IPS-NIHi11 (cell line): ENCODE measurements at regions not wholly inside any gene's neighbourhood (a gene's known extent, or its start where the extent isn't known, plus 50 kb on each side); places are given as distances from the start of the nearest gene placed in this dataset.

Source experiments
- DNase-seq: peaks from one replicate; pipeline ENCODE4 v3.0.0; 2012; ENCODE audit warnings: mixed read lengths, low spot score

DNA sequence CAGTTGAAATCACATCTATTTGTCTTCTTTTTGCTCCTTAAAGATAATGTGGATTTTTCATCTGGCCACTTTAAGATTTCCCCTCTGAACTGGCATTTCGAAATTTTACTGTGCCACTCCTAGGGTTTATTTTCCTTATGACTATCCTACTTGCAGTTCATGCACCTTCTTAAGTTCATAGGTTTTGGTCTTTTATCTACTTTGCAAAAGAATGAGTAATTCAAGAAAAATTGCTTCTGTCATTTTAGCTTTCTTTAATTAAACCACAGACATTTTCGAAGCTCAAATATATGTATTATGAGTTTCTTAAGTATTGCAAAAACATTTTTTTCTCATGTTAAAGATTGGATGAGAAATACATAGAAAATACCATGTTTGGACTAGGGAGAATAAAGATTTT, 1244.8 kb upstream of the TMPRSS15 start:
- no peak for DNase-seq

DNA sequence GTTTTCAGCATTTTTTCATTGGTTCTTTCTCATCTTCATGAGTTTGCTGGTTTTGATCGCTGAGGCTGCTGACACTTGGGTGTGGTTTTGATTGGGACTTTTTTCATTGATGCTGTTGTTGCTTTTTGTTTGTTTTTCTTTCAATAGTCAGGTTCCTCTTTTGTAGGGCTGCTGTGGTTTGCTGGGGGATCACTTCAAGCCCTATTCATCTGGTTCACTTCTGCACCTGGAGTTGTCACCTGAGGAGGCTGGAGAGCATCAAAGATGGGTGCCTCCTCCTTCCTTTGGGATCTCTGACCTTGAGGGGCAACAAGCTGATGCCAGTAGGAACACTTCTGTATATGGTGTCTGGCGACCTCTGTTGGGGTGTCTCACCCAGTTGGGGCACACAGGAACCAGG, 1279.9 kb upstream of the TMPRSS15 start:
- DNase-seq: no peak

DNA sequence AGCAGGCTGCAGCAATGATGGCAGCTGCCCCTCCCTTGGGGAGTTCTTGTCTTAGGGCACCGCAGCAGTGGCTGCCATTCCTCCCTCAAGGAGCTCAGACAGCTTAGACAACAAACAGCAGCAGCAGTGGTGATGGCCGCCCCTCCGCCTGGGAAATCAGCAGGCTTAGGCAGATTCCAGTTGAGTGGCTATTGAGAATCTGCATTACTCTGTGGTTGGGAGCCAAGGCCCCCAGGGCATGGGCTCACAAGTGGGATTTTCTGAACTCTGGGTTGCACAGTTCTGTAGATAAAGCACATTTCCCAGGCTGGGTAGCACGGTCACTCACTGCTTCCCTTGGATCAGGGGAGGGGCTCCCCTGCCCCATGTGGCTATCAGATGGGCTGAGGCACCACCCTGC, 1280.7 kb upstream of the TMPRSS15 start:
- no peak for DNase-seq

DNA sequence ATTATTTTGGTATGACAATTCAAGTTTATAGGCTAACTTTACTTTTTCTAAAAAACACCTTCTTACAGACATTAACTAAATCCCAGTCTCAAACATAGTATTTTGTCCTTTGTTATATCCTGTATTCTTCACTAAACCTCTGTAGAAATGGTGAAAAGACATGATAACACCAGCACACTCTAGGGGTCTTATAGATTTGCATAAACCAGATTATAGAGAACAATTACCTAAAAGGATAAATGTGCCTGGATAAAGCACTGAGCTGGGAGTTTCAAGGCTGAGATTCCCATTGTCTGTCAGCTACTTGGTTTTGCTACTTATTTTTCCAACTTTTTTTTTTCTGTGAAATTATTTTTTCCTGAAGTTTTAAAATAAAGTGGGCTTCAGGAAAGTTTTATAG, 1288.6 kb upstream of the TMPRSS15 start:
- DNase-seq: no peak

DNA sequence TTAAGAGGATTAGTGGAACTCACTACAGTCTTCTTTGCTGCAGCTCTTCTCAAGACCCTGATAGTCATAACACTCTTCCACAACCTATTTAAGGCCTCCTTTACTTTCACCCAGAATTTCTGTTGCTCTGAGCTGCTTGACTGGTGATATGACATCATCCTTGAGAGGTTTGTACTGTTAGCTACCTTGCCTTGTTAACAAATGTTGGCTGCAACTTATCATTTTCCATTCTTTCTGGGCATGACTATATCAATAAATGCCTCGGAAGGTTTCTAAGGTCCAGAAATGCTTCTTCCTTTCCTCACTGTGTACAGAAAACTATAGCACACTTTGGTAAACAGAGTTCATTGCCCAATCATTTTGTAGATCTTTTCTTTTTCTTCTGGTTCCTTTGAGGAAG, 1292.2 kb upstream of the TMPRSS15 start:
- no peak for DNase-seq

DNA sequence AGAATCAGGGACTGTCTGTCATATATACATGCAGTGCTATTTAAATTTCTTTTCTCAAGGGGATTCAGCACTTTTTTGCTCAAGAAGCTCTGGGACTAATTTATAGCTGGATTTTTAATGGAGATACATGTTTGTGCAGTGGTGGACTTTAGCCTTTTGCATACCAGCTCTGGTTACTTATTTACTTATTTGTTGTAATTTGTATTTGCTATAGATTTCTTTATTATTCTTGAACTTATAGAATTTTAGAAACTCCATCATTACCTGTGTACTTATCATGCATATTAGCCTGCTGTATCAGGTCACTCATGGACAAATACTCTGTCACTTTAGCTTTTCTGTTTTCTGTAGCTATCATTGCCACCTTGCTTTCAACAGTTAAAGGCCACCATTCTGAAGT, 1296.9 kb upstream of the TMPRSS15 start:
- DNase-seq: no peak

DNA sequence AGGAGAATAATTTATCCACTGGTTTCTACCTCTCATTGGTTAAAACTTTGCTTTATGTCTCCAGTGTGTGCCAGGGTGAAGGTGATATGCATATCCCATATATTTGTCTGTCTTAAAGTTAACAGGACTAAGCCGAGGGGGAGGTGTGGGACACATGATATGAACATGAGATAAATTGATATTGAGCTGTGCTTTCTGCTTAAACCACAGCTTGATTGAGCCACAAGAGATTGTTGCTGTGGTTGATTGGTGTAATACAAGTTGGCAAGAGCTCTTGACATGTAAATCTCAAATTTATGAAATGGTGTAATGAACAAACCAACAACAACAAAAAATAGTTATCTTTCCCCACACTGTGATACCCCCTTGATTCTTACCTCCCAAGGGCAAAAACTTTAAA, 1295.5 kb upstream of the NCAM2 start:
- DNase-seq: no peak

DNA sequence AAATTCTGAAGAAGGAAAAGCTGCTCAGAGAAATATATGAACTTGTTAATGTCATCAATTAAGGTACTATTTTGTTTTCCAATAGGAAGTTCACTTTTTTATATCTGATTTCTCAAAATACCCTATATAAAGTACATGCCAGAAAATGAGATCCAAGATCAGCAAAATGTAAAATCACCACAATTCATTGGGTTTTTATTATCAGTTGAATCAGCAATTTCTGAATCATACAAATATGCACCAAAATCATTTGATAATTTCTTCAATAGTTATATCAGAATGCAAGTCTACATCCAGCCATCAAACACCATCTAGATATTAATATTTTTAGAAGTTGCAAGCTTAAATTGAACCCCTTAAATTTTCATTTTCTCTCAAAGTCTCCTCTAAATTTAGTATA, 1293.4 kb upstream of the NCAM2 start:
- no peak for DNase-seq

DNA sequence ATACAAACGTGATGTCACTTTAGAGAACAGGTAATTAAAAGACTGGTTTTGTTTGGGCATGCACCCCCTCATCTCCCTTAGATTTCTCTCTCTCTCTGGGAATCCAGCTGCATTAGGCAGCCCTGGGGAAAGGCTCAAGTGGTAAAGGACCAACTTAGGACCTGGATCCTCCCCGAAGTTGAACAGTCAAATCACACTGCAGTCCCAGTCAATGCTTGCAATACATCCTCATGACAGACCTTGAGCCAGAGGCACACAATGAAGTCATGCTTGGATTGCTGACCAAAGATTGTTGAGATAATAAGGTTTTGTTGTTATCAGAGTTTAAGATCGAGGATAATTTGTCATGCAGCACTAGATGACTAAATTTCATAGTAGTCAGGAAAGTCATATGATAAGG, 1285.8 kb upstream of the NCAM2 start:
- no peak for DNase-seq

DNA sequence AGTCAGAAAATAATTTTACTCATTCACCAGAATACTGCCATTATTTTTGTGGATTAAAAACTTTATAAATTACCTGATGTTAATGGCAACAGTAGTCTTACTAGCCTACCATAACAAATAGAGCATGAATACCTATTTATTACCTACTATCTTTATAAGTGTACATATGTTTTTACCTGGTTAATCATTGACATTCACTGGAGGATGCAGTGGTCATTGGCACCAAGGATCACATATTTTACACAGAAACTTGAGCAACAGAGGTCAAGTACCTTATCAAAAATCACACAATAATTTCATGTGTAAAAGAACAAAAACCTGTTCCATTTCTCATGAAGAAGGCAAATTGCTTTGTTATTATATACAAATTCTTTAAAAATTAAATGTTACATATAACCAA, 1284.9 kb upstream of the NCAM2 start:
- DNase-seq: no peak

DNA sequence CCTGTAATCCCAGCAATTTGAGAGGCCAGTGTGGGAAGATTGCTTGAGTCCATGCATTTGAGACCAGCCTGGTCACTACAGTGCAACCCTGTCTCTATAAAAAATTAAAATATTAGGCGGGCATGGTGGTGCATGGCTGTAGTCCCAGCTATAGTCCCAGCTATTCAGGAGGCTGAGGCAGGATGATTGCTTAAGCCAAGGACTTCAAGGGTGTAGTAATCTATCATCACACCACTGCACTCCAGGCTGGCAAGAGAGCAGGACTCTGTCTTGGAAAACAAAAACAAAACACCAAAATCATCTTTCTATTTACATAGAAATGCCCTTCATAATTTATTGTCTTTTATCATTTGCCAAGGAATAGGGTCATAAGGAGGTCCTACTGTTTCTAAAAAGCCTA, 1274.1 kb upstream of the NCAM2 start:
- DNase-seq: no peak

DNA sequence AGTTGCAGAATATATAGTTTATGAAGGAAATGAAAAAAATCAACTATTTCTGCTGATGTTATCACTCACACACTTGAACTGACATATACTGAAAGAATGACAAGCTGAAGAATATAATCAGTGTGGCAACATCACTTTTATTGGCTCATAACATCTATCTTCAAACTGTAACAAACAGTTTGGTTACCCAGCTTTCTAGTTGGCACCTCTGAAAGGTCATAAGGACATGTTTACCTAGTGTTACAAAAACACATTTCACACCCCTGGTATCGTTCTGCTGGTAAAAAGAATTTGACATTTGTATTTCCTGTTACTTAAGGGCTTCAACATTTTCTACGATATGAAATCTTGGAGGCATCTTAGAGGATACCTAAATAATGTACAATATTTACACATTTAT, 1267.0 kb upstream of the NCAM2 start:
- DNase-seq: no peak

DNA sequence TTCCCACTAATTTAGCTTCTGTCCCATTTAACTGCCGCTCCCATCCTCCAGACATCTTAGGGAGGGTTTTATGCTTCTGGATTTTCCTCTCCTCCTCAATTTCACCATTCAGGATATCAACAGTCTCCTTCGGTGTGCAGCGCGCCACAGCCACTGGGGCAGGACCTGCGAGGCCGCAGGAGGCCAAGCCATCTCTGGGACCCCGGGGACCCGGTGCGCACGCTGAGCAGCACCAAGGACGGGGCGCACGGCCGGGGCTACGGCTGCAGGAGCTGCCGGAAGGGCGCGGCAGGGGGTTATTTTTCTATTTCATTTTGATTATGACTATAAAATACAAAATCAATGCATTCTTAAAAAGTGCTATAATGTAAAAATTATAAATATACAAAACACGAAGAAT, 1238.4 kb upstream of the NCAM2 start:
- DNase-seq: no peak

DNA sequence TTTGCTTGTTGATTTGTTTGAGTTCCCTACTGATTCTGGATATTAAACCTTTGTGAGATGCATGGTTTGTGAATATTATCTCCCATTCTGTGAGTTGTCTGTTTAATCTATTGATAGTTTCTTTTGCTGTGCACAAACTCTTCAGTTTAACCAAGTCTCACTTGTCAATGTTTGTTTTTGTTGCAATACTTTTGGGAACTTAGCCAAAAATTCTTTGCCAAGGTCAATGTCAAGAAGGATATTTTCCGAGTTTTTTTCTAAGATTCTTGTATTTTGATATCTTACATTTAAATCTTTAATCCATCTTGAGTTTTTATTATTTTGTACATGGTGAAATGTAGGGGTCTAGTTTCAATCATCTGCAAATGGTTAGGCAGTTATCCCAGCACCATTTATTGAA, 1230.7 kb upstream of the NCAM2 start:
- DNase-seq: no peak

DNA sequence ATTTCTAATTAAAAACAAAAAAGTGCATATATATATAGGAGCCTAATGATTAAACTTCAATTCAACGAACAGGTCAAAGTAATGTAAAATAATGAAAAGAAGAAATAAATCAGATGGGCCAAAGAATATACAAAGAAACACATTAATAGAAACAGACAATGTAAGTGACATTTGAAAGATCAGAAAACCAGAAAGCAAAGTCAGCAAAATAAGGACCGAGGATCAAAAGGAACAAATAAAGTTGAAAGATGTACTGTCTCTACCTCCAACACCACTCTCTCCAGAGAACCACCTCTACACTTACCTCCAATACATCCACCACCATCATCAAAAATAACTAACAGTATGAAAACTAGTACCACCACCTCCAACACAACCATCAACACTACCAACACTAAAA, 1226.3 kb upstream of the NCAM2 start:
- DNase-seq: no peak

DNA sequence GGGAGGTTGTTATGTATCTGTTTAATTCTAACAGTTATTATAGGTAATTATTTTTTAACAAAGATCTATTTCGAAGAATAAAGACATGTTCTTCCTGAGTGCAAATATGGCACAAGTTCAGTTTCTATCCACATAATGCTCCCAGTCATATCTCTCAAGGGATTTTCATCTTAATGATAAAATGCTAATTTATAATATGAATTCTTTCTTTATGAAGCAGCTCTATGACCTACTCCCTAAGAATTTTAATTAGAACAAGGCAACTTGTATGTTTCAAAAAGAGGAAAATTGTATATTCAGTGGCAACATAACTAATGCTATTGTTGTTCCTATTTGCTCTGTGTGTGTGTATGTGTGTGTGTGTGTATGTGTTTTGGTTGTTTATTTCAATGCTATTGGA, 1222.1 kb upstream of the NCAM2 start:
- DNase-seq: no peak

DNA sequence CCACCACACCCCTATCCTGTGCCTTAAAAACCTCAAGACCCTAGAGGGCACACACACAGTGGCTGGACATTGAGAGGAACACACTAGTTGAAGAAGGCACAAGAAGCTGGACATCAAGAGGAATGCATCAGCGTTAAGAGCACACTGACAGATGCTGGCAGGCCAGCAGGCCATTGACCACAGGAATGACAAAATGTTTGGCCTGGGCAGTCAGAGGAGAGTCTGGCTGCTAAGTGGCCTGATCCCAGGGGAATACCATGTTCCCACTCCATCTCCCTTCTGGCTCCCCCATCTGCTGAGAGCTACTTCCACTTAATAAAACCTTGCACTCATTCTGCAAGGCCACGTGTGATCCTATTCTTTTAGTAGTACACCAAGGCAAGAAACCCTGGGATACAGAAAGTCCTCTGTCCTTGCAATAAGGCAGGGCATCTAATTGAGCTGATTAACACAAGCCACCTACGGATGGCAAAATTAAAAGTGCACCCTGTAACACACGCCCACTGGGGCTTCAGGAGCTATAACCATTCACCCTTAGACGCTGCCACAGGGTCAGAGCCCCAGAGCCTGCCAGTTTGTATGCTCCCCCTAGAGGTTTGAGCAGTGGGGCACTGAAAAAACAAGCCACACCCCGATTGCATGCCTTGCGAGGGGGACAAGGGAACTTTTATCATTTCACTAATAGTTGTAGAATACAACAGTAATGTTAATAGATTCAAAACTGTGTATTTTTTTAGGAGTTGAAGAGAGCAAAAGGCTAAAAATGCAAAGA, 1216.1 kb upstream of the NCAM2 start:
- DNase-seq: peak; percentile 9

DNA sequence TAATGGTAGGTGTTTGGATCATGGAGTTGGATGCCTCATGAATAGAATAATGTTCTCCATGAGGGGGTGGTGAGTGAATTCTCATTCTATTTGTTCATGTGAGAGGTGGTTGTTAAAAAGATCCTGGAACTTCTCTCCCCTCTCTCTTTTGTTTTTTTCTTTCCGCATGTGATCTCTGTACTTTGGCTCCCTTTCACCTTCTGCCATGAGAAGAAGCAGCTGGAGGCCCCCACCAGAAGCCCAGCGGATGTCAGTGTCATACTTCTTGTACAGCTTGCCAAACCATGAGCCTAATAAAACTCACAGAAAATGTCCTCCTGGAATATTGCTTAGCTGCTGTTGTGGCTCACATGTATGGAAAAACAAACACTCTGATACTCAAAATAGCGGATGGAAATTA, 1212.3 kb upstream of the NCAM2 start:
- no peak for DNase-seq

DNA sequence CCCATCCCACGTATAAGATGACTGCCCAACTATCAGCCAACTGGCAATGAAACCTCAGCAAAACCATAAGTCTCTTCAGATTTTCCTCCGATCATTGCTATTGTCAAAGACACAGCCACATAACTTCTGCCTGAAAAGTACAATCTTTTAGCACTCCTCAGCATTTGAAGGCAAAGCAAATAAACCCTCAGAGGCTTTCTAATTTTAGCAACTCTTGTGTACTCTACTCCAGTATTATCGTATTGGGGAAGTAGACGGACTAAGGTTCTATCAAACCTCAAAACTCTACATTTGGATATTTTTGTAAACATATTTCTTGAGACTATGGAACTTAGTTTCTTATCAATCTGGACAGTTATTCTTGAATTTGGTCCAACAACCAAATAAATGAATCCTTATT, 1206.2 kb upstream of the NCAM2 start:
- DNase-seq: no peak

DNA sequence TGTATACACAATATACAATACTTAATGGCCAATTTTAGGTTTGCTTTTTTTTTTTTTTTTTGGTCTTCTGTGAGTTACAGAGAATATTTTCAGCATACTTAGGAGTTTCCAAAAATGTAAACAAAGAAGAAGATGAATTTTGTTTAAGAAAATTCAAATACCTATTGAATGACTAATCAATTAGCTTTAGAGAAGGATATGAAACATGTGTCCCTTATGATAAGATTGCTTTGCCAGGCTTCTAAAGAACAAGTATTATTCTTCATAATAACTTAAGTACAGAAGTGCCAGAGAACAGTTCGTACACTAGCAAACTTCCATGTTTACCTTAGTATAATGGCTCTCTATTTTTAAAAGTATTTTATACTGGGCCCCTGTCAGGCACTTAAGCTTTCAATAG, 1191.0 kb upstream of the NCAM2 start:
- DNase-seq: no peak

DNA sequence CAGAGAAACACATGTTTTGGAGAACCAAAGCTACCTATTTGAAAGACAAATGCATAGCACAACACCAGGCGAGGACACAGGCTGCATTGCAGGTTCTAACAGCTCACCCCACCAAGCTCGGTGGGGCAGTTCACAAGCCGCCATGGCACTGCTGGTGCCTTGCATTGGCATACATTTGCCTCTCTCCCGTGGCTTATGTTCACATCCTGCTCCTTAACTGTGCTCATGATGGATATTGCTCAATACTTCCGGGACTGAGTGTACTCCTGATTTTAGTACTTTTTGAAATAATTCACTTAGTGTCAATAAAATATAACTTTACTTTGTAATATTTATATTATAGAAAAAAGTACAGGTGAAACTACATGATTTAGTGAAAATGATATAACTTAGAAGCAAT, 1187.4 kb upstream of the NCAM2 start:
- no peak for DNase-seq

DNA sequence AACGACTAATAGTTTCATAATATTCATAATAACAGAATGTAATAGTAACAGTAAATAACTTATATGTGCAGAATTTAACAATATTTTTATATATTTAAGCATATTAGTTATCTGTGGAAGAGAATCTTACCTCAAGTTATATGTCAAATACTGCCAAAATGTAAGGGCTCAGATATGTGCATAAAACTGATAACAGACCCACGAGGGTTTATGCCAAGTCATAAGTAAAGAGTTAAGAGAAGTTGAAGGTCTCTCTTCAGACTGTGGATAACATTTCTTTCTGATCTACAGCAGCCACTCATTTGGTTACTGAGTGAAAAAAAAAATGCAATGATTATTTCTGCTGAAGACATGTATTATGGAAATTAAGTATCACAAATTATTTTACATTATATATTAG, 1167.8 kb upstream of the NCAM2 start:
- no peak for DNase-seq

DNA sequence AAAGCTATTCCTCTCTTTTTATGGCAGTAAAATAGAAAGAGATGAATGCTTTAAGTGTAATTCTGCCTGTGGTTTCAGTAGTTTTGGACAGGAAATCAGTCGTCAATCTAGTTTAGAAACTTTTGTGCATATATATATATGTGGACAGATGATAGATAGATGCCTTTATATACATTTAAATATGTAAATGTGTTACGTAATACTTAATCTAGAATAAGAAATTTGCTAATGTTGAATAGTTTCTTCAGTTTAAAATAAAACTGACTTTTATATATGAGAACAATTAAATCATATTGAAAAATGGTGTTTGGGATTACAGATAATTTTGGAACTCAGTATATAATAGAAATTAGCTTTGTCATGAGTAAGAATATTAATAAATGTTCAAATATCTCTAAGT, 1165.7 kb upstream of the NCAM2 start:
- DNase-seq: no peak

DNA sequence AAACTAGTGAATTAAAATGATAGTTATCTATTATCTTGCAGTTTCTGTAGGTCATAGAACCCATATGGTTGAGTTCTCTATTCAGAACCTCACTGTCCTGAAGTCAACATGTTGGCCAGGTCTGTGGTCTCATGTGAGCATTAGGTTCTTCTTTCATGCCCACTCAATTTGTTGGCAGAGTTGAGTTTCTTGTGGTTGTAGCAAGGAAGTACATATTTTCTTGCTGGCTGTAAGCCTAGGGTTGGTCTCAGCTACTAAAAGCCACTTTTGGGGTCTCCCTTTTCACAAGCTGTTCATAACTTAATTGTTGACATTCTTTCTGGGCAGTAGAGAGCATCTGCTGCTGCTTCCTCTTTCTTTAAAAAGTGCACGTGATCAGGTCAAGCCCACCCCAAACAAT, 1165.1 kb upstream of the NCAM2 start:
- no peak for DNase-seq

DNA sequence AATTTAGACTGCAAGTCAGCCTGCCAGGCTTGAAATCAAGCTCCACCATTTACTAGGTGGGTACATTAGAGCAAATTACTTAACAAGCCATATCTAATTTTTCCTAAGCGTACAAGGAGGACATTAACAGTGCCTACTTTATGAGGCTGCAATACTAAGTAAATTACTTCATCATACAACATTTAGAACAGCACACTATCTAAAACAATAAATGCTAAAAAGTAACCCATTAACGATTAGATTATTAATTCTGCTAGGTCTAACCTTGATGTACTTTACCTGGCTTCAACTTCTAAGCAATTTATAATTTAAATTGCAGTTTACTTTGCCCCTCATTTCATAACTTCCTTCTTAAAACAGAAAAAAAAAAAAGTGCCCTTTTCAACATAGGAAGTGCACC, 1155.6 kb upstream of the NCAM2 start:
- DNase-seq: no peak
